Calu3 (cell line): ENCODE measurements at regions not wholly inside any gene's neighbourhood (a gene's known extent, or its start where the extent isn't known, plus 50 kb on each side); places are given as distances from the start of the nearest gene placed in this dataset.

Experiments
- BruUV-seq: library from RNA; stranded (reverse); fragments of 400-500 nt; replicated peaks from 2 replicates; lab custom pipeline; 2021; lab: Mats Ljungman, UMichigan
- CTCF ChIA-PET: fragments of 300-600 bp; sonication (Branson Sonifier 250); formaldehyde crosslinking; loops from one replicate; lab custom pipeline; 2022; ENCODE audit warnings: antibody characterized with exemption; lab: Charles Lee
- DNase-seq: peaks from one replicate; pipeline ENCODE4 v3.0.0; 2022
- H3K27ac Mint-ChIP-seq: one replicate; pipeline ENCODE4 v1.8.0; 2022; ENCODE audit warnings: mixed read lengths; ENCODE audit not compliant: unreplicated experiment
- H3K27me3 Mint-ChIP-seq: one replicate; pipeline ENCODE4 v1.8.0; 2022; ENCODE audit warnings: mixed read lengths; ENCODE audit not compliant: unreplicated experiment
- H3K36me3 Mint-ChIP-seq: one replicate; pipeline ENCODE4 v1.8.0; 2022; ENCODE audit warnings: mild to moderate bottlenecking, moderate library complexity, mixed read lengths; ENCODE audit not compliant: insufficient read depth, unreplicated experiment
- H3K4me1 Mint-ChIP-seq: one replicate; pipeline ENCODE4 v1.8.0; 2022; ENCODE audit warnings: mild to moderate bottlenecking, low read depth, mixed read lengths; ENCODE audit not compliant: unreplicated experiment
- H3K4me3 Mint-ChIP-seq: one replicate; pipeline ENCODE4 v1.8.0; 2022; ENCODE audit warnings: mild to moderate bottlenecking, low read depth, moderate library complexity, mixed read lengths; ENCODE audit not compliant: unreplicated experiment
- H3K9me3 Mint-ChIP-seq: one replicate; pipeline ENCODE4 v1.8.0; 2022; ENCODE audit warnings: low read depth, mixed read lengths; ENCODE audit not compliant: unreplicated experiment
- CTCF ChIP-seq: fragments of 200-600 bp; IDR thresholded peaks from one replicate; pipeline ENCODE4 v1.8.0; 2022; ENCODE audit warnings: antibody characterized with exemption; ENCODE audit not compliant: unreplicated experiment
- intact Hi-C: fragments of 100-400 bp; cut with micrococcal nuclease; formaldehyde crosslinking; loops from one replicate; pipeline ENCODE4 v1.10.0; 2022; ENCODE audit not compliant: unreplicated experiment

- CTCF ChIA-PET, result no interaction called here
Observed at GRCh38 chr6:104050455-104050854, 809.3 kb downstream of the HACE1 start.

GRCh38 chr6:104046426-104046825 is 813.3 kb downstream of the HACE1 start:
- intact Hi-C loops, result no loop called here

More at GRCh38 chr6:104050455-104050854, 809.3 kb downstream of the HACE1 start:
- BruUV-seq, result no TSS peak
- intact Hi-C loops, result no loop called here
- Mint-ChIP-seq H3K4me3 (no peak overlapping the region), H3K36me3 (no peaks in the 10 kb centered on the region), H3K9me3 (no peaks in the 10 kb centered on the region), H3K27me3 (no peaks in the 10 kb centered on the region), H3K4me1 (no peaks in the 10 kb centered on the region), H3K27ac (no peak overlapping the region)
- DNase-seq, result no peak
- no peak for TF ChIP-seq CTCF

GRCh38 chr6:104031346-104031745 is 828.4 kb downstream of the HACE1 start:
- no TSS peak for BruUV-seq
- Mint-ChIP-seq H3K36me3 (no peaks in the 10 kb centered on the region), H3K9me3 (peaks cover 3% of the 10 kb centered on the region), H3K27me3 (no peaks in the 10 kb centered on the region), H3K27ac (no peak overlapping the region), H3K4me1 (no peaks in the 10 kb centered on the region), H3K4me3 (no peak overlapping the region)
- no peak for TF ChIP-seq CTCF
- intact Hi-C loops, result no loop called here
- CTCF ChIA-PET, result no interaction called here
- no peak for DNase-seq

More at GRCh38 chr6:104046426-104046825, 813.3 kb downstream of the HACE1 start:
- Mint-ChIP-seq H3K9me3 (no peaks in the 10 kb centered on the region), H3K27ac (no peak overlapping the region), H3K36me3 (no peaks in the 10 kb centered on the region), H3K4me1 (no peaks in the 10 kb centered on the region), H3K27me3 (no peaks in the 10 kb centered on the region), H3K4me3 (no peak overlapping the region)
- TF ChIP-seq CTCF, result no peak
- DNase-seq, result no peak
- CTCF ChIA-PET, result no interaction called here
- no TSS peak for BruUV-seq

GRCh38 chr6:104022126-104022525 is 837.6 kb downstream of the HACE1 start:
- CTCF ChIA-PET, result no interaction called here
- Mint-ChIP-seq H3K4me1 (no peaks in the 10 kb centered on the region), H3K36me3 (no peaks in the 10 kb centered on the region), H3K27me3 (no peaks in the 10 kb centered on the region), H3K27ac (no peak overlapping the region), H3K4me3 (no peak overlapping the region), H3K9me3 (no peaks in the 10 kb centered on the region)
- intact Hi-C loops, result no loop called here
- DNase-seq, result no peak
- no peak for TF ChIP-seq CTCF
- BruUV-seq, result no TSS peak
